Activated CD8-positive, alpha-beta memory T cell treated with anti-CD3 and anti-CD28 coated beads, Interleukin-2, amount 50 U/mL, for 1 hour (primary cell): ENCODE measurements at regions not wholly inside any gene's neighbourhood (a gene's known extent, or its start where the extent isn't known, plus 50 kb on each side); places are given as distances from the start of the nearest gene placed in this dataset.

Source experiments
- DNase-seq: peaks from one replicate; pipeline ENCODE4 v3.0.0-alpha.2; 2020; ENCODE audit errors: extremely low read depth

- DNase-seq: no peak
These were observed 479.4 kb upstream of the PKN2 start for GRCh38 chr1:88204612-88205167.

GRCh38 chr1:88208389-88208788 lies 475.7 kb upstream of the PKN2 start:
- no peak for DNase-seq

DNA sequence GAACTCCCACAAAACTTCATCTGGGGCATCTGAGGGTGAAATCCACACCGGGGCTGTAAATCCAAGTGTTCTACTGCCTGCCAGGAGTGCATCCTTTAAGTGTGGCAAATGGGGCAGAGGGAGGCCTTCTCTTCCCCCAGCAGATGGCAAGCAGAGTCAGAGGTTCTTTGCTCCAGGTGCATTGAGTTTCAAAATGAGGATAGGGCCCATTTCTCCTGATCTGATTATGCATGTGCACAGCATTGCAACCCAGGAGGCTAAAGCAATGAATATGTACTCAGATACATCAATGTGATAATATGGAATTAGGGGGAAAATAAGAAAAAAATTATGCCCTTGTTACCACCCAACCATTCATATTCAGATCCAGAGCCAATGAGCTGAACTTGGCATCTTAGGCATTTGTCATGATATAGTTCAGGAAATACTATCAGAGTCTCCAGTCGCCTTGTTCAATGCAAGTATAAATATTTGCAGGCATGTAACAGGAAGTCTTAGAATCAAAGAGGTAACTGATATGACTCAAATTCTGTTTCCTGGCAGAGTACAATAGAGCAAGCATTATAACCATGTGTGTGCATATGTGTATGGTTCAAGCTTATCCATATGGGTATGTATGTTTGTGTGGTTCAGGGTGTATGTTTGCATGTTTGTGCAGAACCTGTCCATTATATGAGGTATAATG lies 473.8 kb upstream of the PKN2 start:
- DNase-seq: no peak

GRCh38 chr1:88216441-88216840 lies 467.6 kb upstream of the PKN2 start:
- DNase-seq: no peak

DNA sequence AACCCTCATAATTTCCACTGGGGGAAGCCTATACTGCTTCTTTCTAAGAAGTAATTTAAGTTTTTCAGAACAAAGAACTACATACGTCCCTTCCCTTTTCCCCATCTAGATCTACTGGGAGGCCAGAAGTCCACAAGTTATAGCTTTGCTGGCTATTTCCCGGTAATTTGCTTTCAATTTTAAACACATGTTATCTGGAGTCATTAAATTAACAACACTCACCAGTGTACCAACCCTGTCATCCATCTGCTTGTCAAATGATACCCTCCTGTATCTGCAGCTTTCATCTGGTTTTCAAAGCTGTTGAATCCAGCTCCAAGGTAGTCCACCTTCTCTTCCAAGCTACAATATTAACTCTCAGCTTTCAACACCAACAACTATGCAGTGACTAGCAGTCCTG lies 466.7 kb upstream of the PKN2 start:
- no peak for DNase-seq

GRCh38 chr1:88219521-88219920 lies 464.6 kb upstream of the PKN2 start:
- no peak for DNase-seq

DNA sequence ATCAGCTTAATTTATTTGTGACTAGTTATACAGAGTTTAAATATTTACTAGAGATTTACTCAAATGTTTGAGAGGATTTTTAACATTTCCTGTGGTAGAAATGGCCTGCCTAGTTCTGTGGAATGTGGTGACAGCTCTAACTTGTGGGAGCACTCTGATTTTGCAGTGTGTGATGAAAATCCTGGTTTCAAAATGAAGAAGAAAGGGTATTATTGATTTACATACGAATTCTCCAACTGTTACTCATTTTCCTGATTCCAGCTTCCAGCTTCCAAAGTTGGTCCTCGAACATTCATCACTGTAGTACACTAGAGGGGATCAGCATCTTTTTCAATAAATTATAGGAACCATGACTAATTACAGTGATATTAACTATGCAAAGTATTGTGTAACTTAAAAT lies 462.7 kb upstream of the PKN2 start:
- no peak for DNase-seq

GRCh38 chr1:88224906-88225305 lies 459.2 kb upstream of the PKN2 start:
- no peak for DNase-seq

GRCh38 chr1:88228114-88228513 lies 456.0 kb upstream of the PKN2 start:
- no peak for DNase-seq

GRCh38 chr1:88230126-88230525 lies 453.9 kb upstream of the PKN2 start:
- DNase-seq: no peak

GRCh38 chr1:88237058-88237457 lies 447.0 kb upstream of the PKN2 start:
- DNase-seq: no peak

DNA sequence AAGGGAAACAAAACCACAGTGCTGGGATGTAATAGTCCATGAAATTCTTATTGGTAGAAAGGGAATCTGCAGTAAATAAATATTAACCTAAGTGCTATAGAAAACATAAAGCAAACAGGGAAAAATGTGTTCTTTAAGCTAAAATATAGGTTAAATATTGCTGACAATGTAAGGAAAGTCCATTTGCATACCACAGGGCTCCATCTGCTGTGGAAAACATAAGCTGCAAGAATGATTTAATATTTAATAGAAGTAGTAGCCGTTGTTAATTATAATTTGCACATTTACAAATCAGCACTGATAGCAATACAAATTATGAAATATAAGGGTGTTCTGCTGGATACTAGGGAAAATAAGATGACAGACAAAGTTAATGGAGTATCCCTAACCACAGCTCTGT lies 444.9 kb upstream of the PKN2 start:
- no peak for DNase-seq

DNA sequence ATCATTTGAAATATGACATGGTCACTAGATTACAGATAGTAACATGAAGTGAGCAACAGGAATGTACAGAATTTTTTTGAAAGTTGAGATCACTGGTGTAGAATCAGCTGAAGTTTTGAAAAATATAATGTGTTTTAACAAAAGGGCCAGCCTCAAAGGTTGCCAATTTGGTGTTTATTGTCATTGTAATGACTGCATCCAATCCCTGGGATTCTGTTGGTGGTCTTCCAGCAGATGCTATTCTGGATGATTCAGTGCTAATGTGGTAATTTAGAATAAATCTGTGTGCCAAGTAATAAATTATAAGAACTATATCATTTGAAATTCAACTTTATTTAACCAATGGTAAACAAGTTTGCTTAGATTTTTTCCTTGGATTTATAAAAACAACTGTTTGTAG lies 436.4 kb upstream of the PKN2 start:
- no peak for DNase-seq

- DNase-seq: no peak
These were observed 433.2 kb upstream of the PKN2 start for GRCh38 chr1:88250915-88251314.

DNA sequence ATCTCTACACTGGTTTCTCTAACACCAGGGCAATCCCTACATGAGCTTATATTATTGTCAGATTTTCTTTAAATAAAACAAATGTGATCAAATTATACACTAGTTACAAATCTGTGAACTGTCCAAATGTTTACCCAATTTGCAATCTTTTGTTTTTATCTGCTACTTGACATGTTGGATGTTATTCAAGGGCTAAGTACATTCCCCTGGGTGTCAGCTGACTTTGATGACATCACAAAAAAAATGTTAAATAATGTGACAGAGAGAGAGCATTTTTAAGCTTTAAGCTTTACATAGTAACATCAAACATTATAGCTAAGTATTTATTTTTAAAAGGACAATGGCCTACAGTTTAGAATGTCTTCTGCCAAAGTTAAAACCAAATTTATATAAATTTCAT lies 431.3 kb upstream of the PKN2 start:
- DNase-seq: no peak

DNA sequence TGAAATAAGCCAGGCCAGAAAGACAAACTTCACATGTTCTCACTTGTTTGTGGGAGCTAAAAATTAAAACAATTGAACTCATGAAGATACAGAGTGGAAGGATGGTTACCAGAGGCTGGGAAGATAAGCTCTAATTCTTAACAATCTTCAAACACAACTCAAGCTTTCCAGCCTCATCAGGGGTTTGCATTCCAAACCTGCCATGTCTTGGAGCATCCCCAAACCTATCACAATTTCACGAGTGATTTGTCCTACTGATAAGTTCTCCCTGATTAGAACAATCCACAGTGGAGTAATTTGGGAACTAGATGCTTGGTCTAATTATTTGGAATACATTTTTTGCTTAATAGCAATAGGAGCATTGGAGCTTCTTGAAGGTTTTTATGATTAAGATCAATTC lies 418.5 kb upstream of the PKN2 start:
- no peak for DNase-seq

DNA sequence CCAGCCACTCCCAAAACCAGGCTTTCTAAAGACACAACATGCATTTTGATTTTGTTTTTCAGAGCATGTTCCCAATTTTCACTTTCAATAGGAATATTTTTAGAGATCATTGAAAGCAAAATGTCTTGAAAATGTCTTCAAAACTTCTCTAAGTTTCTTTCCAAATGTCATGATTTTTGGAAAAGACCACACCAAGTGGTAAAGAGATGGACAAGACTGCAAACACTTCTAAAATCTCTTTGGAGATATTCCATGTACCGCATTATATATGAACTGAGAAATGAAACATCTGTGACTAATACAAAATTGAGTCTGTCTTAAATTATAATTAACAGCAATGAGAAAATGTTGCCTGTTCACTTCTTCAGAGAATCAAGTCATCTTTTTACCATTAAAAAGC lies 418.0 kb upstream of the PKN2 start:
- DNase-seq: no peak

DNA sequence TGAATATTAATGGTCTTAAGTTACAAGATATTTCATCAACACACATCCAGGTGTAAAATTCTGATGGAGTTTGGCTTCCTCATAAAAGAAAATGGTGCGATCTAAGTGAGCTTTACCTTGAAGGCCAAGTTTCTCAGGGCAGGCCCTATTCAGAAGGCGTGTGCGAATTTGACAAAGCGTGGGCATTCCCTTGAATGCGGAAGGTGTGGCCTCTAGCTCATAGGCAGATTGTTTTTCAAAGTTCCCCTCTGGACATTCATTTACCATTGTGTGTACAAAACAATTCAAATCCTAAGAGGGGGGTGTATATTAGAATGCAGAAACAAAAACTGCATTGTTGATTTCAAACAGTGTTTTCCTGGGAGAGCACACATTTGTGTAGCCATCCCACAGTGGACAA lies 411.9 kb upstream of the PKN2 start:
- no peak for DNase-seq

DNA sequence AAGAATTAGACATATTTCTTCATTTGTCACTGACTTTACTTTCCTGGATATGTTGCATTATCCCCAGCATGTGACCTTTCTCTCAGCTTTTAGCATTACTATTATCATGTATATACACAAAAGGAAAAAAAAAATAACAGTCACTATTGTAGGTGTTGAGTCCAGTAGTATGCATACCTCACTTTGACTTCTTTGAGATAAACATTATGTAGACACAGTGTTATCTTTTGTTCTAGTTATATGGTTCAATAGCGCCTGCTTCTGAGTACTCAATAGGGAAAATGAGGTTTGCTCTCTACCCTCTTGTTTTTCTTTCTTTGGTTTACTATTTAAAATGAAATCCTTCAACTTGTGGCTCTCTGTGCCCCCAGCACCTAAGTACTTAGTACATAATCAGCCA lies 409.6 kb upstream of the PKN2 start:
- no peak for DNase-seq

DNA sequence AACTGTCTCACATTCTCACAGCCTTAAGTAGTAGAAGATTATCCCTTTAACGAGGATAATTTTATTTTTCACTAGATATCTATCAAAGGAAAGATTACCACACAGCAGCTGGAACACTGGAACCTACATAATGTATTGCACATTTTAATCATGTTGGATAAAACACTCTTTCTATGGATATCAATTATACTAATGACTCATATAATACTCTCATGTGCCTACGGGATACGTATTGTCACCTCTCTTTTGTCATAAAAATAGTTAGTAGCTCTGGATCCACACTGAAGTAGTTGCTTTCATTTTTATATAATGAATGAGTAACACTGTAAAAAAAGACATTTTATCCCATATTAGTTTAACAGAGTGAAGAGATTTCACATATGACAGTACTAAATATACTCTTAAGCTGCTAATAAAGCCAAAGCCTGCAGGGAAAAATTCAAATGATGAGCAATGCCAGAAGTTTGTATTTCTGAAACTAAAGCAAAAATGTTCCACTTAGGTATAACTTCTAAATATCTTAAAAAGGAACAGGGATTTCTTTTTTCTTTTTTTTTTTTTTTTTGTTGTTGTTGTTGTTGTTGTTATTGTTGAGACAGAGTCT lies 408.7 kb upstream of the PKN2 start:
- no peak for DNase-seq

DNA sequence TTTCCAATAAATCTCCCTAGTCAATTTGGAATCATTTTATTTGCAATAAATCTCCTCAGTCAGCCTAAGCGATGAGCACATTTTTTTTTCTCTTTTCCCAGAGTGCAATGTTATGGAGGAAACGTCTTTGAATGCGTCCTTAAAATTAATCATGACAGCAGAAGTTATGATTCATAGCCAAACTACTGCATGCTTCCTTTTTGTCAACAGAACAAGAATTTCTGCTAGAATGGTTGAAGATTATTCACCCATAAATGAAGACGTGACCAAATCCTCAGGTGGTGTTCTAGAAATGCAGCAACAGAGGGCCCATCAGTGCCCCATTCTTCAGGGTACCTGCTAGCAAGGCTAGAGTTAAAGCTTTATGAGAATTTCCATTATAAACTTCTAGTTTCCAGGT lies 407.9 kb upstream of the PKN2 start:
- no peak for DNase-seq

DNA sequence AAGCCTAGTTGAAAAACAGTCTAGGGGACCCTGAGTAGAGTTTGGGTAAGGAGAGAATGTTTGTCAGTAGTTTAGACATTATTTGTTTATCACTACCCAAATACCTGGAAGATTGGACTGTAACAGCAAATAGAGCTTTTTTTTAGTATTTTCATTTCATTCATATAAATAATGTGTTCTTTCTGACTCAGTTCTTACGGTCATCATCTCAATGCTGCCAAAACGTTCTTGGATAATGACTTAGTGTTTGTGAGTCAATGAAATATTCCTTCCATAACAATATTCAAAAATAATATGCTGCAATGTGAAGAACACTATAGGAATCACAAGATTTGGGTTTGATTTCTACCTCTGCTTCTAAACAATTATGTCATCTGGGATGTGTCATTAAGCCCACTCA lies 400.0 kb upstream of the PKN2 start:
- DNase-seq: no peak

DNA sequence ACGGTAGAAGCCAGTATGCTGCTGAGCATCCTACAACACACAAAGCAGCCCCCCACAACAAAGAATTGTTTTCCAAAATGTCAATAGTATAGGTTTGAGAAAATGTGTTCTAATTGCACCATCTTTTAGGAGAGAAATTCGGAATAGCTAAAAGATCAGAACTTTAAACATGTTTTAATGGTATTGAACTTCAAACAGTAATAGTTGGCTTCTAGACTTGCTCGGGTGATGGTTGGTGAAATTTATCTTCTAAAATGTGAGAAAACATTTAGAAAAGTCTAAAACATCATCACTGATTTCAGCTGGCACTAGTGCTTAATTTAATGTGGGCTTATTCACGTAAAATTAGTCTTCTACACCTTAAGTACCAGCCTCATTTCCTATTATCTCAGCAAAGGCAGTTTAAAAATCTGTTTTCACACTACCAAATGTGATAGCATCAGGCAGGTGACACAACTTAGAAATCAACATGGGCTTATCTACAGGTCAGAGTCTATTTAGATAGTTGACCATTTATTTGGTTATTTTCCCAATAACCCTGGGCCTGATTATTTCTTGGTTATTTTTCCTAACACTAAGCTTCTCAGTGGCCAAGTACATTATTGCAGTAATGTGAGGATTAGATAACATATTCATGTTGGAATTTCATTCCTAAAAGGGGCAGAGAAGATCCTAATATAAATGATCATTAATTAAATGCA lies 399.3 kb upstream of the PKN2 start:
- no peak for DNase-seq
